ENCODE measurements at regions not wholly inside any gene's neighbourhood (a gene's known extent, or its start where the extent isn't known, plus 50 kb on each side); places are given as distances from the start of the nearest gene placed in this dataset.

DNA sequence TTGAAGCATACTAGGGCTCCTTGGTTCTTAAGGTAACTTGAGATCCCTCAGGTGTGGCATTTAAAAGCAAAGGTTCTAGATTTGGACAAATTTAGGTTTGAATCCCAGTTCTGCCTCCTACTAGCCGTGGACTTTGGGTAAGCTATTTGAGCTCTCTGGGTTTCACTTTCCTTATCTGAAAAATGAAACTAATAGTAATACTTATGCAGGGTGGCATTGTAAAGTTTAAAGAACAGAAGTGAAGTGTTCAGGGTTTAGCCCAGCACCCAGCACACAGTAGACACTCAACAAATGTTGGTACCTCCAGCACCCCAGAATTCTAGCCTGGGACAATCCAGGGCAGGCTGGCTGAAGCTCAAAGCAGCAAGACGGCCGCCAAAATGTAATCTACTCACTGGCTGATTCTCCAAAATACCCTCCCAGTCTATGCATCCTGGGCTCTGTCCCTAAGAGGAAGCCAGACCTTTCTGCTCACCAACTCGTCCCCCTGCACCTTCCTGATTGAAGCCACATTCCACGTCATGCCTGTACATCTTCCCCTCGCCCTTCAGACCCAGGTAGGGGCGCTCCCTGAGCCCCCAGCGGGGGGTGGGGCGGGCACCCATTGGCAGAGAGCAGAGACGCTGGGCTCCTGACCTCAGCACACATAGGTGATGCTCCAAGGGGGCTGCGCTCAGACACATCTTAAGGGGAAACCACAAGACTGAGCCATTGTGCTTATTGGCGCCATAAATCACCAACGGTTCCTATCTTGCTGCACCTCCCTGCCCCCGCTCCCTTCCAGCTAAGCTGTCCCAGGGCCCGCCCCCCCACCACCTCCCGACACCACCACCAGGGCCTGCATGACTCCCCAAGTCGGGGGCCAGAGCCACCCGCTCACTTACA lies 160.6 kb downstream of the BCOR start:
- Histone ChIP-seq H3K9ac (ENCODE audit: control insufficient read depth, extremely low read depth, insufficient read depth, low read length) (no peak overlapping the region), H3K27ac (ENCODE audit: control insufficient read depth, insufficient read depth, low read length) (no peak overlapping the region), H3K4me2 (ENCODE audit: control insufficient read depth, extremely low read depth, insufficient read depth, low read depth, low read length) (no peak overlapping the region), H3K36me3 (ENCODE audit: control insufficient read depth in 2 of 2, extremely low read depth in 1 of 2, insufficient read depth in 2 of 2, low read length in 2 of 2) (no peaks in the 10 kb centered on the region), H3K9me1 (ENCODE audit: control insufficient read depth, extremely low read depth, insufficient read depth, low read length) (no peaks in the 10 kb centered on the region), H3K4me1 (ENCODE audit: control insufficient read depth, extremely low read depth, insufficient read depth, low read length) (peaks cover 8% of the 10 kb centered on the region), H3K4me3 (ENCODE audit: control insufficient read depth in 2 of 3, extremely low read depth in 1 of 3, insufficient read depth in 2 of 3, low read depth in 1 of 3, low read length in 3 of 3) (no peak overlapping the region), H2AFZ (ENCODE audit: control insufficient read depth, low read length) (no peak overlapping the region), H4K20me1 (ENCODE audit: control insufficient read depth, extremely low read depth, insufficient read depth, low read length) (no peaks in the 10 kb centered on the region), H3K27me3 (ENCODE audit: control insufficient read depth, extremely low read depth, insufficient read depth, low read length) (no peaks in the 10 kb centered on the region), H3K79me2 (ENCODE audit: control insufficient read depth, insufficient read depth, low read length) (no peaks in the 10 kb centered on the region), H3K9me3 (ENCODE audit: control insufficient read depth, low read depth, low read length) (no peaks in the 10 kb centered on the region)
- no peak for TF ChIP-seq EZH2 (IDR thresholded peaks at IDR 0.05; ENCODE audit: low read length)
- TF ChIP-seq, protein P1, sequence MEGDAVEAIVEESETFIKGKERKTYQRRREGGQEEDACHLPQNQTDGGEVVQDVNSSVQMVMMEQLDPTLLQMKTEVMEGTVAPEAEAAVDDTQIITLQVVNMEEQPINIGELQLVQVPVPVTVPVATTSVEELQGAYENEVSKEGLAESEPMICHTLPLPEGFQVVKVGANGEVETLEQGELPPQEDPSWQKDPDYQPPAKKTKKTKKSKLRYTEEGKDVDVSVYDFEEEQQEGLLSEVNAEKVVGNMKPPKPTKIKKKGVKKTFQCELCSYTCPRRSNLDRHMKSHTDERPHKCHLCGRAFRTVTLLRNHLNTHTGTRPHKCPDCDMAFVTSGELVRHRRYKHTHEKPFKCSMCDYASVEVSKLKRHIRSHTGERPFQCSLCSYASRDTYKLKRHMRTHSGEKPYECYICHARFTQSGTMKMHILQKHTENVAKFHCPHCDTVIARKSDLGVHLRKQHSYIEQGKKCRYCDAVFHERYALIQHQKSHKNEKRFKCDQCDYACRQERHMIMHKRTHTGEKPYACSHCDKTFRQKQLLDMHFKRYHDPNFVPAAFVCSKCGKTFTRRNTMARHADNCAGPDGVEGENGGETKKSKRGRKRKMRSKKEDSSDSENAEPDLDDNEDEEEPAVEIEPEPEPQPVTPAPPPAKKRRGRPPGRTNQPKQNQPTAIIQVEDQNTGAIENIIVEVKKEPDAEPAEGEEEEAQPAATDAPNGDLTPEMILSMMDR (optimal IDR thresholded peaks at IDR 0.05 in 1 of 3, IDR thresholded peaks at IDR 0.05 in 1 of 3, conservative IDR thresholded peaks at IDR 0.05 in 1 of 3; ENCODE audit: extremely low read depth in 1 of 3, insufficient read depth in 2 of 3, low read length in 3 of 3): no peak
- dilution Hi-C loops (cut with MboI; ENCODE audit: extremely low pct_ligation_motif_present, low sequenced_read_pairs): no loop called here
- DNase-seq (ENCODE audit: low read depth, low spot score): no peak
- FAIRE-seq: no peak

DNA sequence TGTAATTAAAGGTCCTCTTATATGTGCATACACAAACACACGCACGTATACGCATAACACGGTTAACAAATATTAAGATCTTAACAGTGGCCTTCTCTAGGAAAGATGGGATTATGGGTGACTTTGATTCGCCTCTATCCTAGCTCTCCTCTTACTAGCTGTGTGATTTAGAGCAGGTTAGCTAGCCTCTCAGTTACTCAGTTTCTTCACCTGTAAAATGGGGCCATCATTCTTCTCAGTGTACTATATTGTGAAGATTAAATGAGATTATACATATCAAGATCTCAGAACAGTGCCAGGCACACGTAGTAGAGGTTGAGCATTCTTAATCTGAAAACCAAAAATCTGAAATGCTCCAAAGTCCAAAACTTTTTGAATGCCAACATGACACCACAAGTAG lies 159.3 kb downstream of the BCOR start:
- no peak overlapping the region for H3K4me3 ChIP-seq (ENCODE audit: control insufficient read depth in 2 of 3, extremely low read depth in 1 of 3, insufficient read depth in 2 of 3, low read depth in 1 of 3, low read length in 3 of 3)
- no peak for DNase-seq (ENCODE audit: low read depth, low spot score)
- no peaks in the 10 kb centered on the region for H3K79me2 ChIP-seq (ENCODE audit: control insufficient read depth, insufficient read depth, low read length)
- dilution Hi-C loops (cut with MboI; ENCODE audit: extremely low pct_ligation_motif_present, low sequenced_read_pairs): no loop called here
- no peaks in the 10 kb centered on the region for H3K9me3 ChIP-seq (ENCODE audit: control insufficient read depth, low read depth, low read length)
- H3K9ac ChIP-seq (ENCODE audit: control insufficient read depth, extremely low read depth, insufficient read depth, low read length): no peak overlapping the region
- no peak for TF ChIP-seq EZH2 (IDR thresholded peaks at IDR 0.05; ENCODE audit: low read length)
- TF ChIP-seq, protein P1 (optimal IDR thresholded peaks at IDR 0.05 in 1 of 3, IDR thresholded peaks at IDR 0.05 in 1 of 3, conservative IDR thresholded peaks at IDR 0.05 in 1 of 3; ENCODE audit: extremely low read depth in 1 of 3, insufficient read depth in 2 of 3, low read length in 3 of 3): no peak
- no peak overlapping the region for H3K4me2 ChIP-seq (ENCODE audit: control insufficient read depth, extremely low read depth, insufficient read depth, low read depth, low read length)
- peaks cover 8% of the 10 kb centered on the region for H3K4me1 ChIP-seq (ENCODE audit: control insufficient read depth, extremely low read depth, insufficient read depth, low read length)
- H2AFZ ChIP-seq (ENCODE audit: control insufficient read depth, low read length): no peak overlapping the region
- FAIRE-seq: no peak
- H3K27me3 ChIP-seq (ENCODE audit: control insufficient read depth, extremely low read depth, insufficient read depth, low read length): no peaks in the 10 kb centered on the region
- H3K36me3 ChIP-seq (ENCODE audit: control insufficient read depth in 2 of 2, extremely low read depth in 1 of 2, insufficient read depth in 2 of 2, low read length in 2 of 2): no peaks in the 10 kb centered on the region
- no peak overlapping the region for H3K27ac ChIP-seq (ENCODE audit: control insufficient read depth, insufficient read depth, low read length)
- no peaks in the 10 kb centered on the region for H4K20me1 ChIP-seq (ENCODE audit: control insufficient read depth, extremely low read depth, insufficient read depth, low read length)
- H3K9me1 ChIP-seq (ENCODE audit: control insufficient read depth, extremely low read depth, insufficient read depth, low read length): no peaks in the 10 kb centered on the region

Data from keratinocyte (primary cell).